HG02981 (cell line): ENCODE measurements at regions not wholly inside any gene's neighbourhood (a gene's known extent, or its start where the extent isn't known, plus 50 kb on each side); places are given as distances from the start of the nearest gene placed in this dataset.
A peak's percentile ranks its signal among the peaks of the same experiment; 100 is the strongest.
"Not testable (repeated sequence)": the region's sequence is repeated elsewhere in the genome, so short reads cannot be mapped to it uniquely, and the experiment has no call there.

Experiments
- ATAC-seq: cut with Tn5 transposase; IDR thresholded peaks from one replicate; pipeline ENCODE4 v1.9.1; 2021; ENCODE audit warnings: mild to moderate bottlenecking, moderate library complexity; ENCODE audit not compliant: unreplicated experiment

- ATAC-seq = no peak
These were observed 226.5 kb upstream of the NREP start for GRCh38 chr5:111983459-111983858.

GRCh38 chr5:111977436-111977829 is 220.4 kb upstream of the NREP start:
- ATAC-seq = no peak

- ATAC-seq = no peak
These were observed 219.9 kb upstream of the NREP start for GRCh38 chr5:111976705-111977435.

GRCh38 chr5:111975133-111975532 is 218.1 kb upstream of the NREP start:
- no peak for ATAC-seq

GRCh38 chr5:111973961-111974360 is 217.0 kb upstream of the NREP start:
- ATAC-seq = no peak

GRCh38 chr5:111972548-111972947 is 215.6 kb upstream of the NREP start:
- peak; percentile 21 for ATAC-seq

GRCh38 chr5:111972080-111972479 is 215.1 kb upstream of the NREP start:
- ATAC-seq = peak; percentile 68

GRCh38 chr5:111968459-111968858 is 211.5 kb upstream of the NREP start:
- ATAC-seq = no peak

GRCh38 chr5:111967463-111967862 is 210.5 kb upstream of the NREP start:
- no peak for ATAC-seq

GRCh38 chr5:111966290-111966689 is 209.3 kb upstream of the NREP start:
- ATAC-seq = no peak

GRCh38 chr5:111963555-111963954 is 206.6 kb upstream of the NREP start:
- no peak for ATAC-seq

- ATAC-seq = no peak
These were observed 205.9 kb upstream of the NREP start for GRCh38 chr5:111962906-111963305.

- no peak for ATAC-seq
These were observed 204.9 kb upstream of the NREP start for GRCh38 chr5:111961862-111962261.

GRCh38 chr5:111960476-111961215 is 203.7 kb upstream of the NREP start:
- ATAC-seq = no peak

GRCh38 chr5:111958851-111959250 is 201.9 kb upstream of the NREP start:
- ATAC-seq = no peak

GRCh38 chr5:111956765-111957164 is 199.8 kb upstream of the NREP start:
- not testable (repeated sequence) for ATAC-seq

- peak; percentile 74 for ATAC-seq
These were observed 197.8 kb upstream of the NREP start for GRCh38 chr5:111954516-111955395.

- ATAC-seq = no peak
These were observed 196.5 kb upstream of the NREP start for GRCh38 chr5:111953351-111954127.

- ATAC-seq = no peak
These were observed 195.6 kb upstream of the NREP start for GRCh38 chr5:111952555-111952954.

GRCh38 chr5:111950660-111951059 is 193.7 kb upstream of the NREP start:
- no peak for ATAC-seq
